Naive thymus-derived CD4-positive, alpha-beta T cell (primary cell): ENCODE measurements at regions not wholly inside any gene's neighbourhood (a gene's known extent, or its start where the extent isn't known, plus 50 kb on each side); places are given as distances from the start of the nearest gene placed in this dataset.

Experiments
- ATAC-seq: fragments of 150-1000 bp; cut with Tn5 transposase; 2 replicates; pipeline ENCODE4 v1.10.0; 2021; ENCODE audit warnings: mild to moderate bottlenecking, moderate library complexity
- CTCF ChIA-PET: fragments of 350-600 bp; sonication (Branson Sonifier 250); formaldehyde crosslinking; loops from one replicate; lab custom pipeline; 2021; ENCODE audit warnings: antibody characterized with exemption; lab: Charles Lee
- POLR2A ChIA-PET: fragments of 350-600 bp; sonication (Branson Sonifier 250); formaldehyde crosslinking; loops from one replicate; lab custom pipeline; 2021; ENCODE audit warnings: antibody characterized with exemption, inconsistent platforms; lab: Charles Lee
- DNase-seq, 9 donors: peaks; one replicate each; pipeline versions ENCODE4 v3.0.0 to v3.0.0-alpha.2; 2020 to 2022; ENCODE audit warnings: mixed read lengths in 1 of 9
- H3K27ac ChIP-seq: one replicate; pipeline ENCODE4 v1.7.0; 2013; ENCODE audit warnings: mild to moderate bottlenecking, low read depth, low read length, moderate library complexity
- H3K27me3 ChIP-seq, 2 donors: one replicate each; pipeline ENCODE4 v1.7.0; 2013; ENCODE audit warnings: low read length in 2 of 2, mild to moderate bottlenecking in 2 of 2, moderate library complexity in 2 of 2; ENCODE audit not compliant: control insufficient read depth in 2 of 2, insufficient read depth in 2 of 2
- H3K36me3 ChIP-seq, 3 experiments: 1 replicate in 2 of 3; 2 replicates in 1 of 3; pipeline ENCODE4 v1.7.0; 2013; ENCODE audit warnings: low read length in 3 of 3, mild to moderate bottlenecking in 3 of 3, moderate library complexity in 1 of 3; ENCODE audit not compliant: insufficient read depth in 3 of 3, control insufficient read depth in 2 of 3
- H3K4me1 ChIP-seq, 2 donors: one replicate each; pipeline ENCODE4 v1.7.0; 2013; ENCODE audit warnings: low read length in 2 of 2, mild to moderate bottlenecking in 2 of 2, moderate library complexity in 1 of 2; ENCODE audit not compliant: control insufficient read depth in 2 of 2, insufficient read depth in 2 of 2
- H3K4me3 ChIP-seq: 2 replicates; pipeline ENCODE4 v1.7.0; 2013; ENCODE audit warnings: mild to moderate bottlenecking, low read length
- H3K9me3 ChIP-seq, 3 experiments: 1 replicate in 2 of 3; 2 replicates in 1 of 3; pipeline ENCODE4 v1.7.0; 2013; ENCODE audit warnings: low read length in 3 of 3; ENCODE audit not compliant: control insufficient read depth in 2 of 3
- H3K27ac Mint-ChIP-seq, 9 donors: one replicate each; pipeline ENCODE4 v1.8.0; 2020 to 2022; ENCODE audit warnings: mixed read lengths in 9 of 9, mild to moderate bottlenecking in 8 of 9, moderate library complexity in 5 of 9, inconsistent platforms in 2 of 9
- H3K27me3 Mint-ChIP-seq, 5 donors: one replicate each; pipeline ENCODE4 v1.8.0; 2021 to 2022; ENCODE audit warnings: mixed read lengths in 5 of 5, mild to moderate bottlenecking in 1 of 5
- H3K36me3 Mint-ChIP-seq, 5 donors: one replicate each; pipeline ENCODE4 v1.8.0; 2020 to 2022; ENCODE audit warnings: mixed read lengths in 5 of 5, mild to moderate bottlenecking in 3 of 5, inconsistent platforms in 1 of 5
- H3K4me1 Mint-ChIP-seq, 7 donors: one replicate each; pipeline ENCODE4 v1.8.0; 2020 to 2022; ENCODE audit warnings: mixed read lengths in 7 of 7, mild to moderate bottlenecking in 3 of 7, inconsistent platforms in 1 of 7
- H3K4me3 Mint-ChIP-seq, 10 donors: one replicate each; pipeline ENCODE4 v1.8.0; 2020 to 2022; ENCODE audit warnings: mild to moderate bottlenecking in 10 of 10, mixed read lengths in 10 of 10, moderate library complexity in 6 of 10, inconsistent platforms in 2 of 10
- H3K9me3 Mint-ChIP-seq, 11 donors: one replicate each; pipeline ENCODE4 v1.8.0; 2020 to 2022; ENCODE audit warnings: mixed read lengths in 11 of 11, mild to moderate bottlenecking in 4 of 11, inconsistent platforms in 1 of 11, moderate library complexity in 1 of 11
- intact Hi-C, 2 donors: fragments of 100-400 bp; cut with micrococcal nuclease; formaldehyde crosslinking; loops; one replicate each; pipeline ENCODE4 v1.15.1; 2023

DNA sequence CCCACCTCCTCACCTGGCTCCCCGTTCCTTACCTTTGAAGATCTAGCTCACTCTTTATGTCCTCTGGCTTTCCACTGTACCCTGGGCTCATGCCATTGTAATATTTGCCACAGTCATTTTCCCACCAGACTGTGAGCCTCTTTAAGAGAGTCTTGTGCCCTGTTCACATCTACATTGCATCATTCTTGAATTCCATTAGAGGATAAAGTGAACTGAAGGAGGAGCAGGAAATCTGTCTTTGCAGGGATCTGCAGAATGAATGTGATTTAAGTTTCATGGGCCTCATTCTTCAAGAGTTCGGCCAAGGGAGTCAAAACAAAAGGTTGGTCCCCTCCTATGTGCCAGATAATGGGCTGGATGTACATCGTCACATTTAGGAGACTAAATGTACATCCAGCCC is 272.6 kb upstream of the CITED2 start:
- Histone ChIP-seq H3K27me3 (no peaks in the 10 kb centered on the region), H3K9me3 (no peaks in the 10 kb centered on the region), H3K4me1 (no peaks in the 10 kb centered on the region), H3K36me3 (no peaks in the 10 kb centered on the region), H3K4me3 (no peak overlapping the region), H3K27ac (no peak overlapping the region)
- Mint-ChIP-seq H3K4me1 (no peaks in the 10 kb centered on the region), H3K36me3 (peaks cover 0 to 3% (median 0%) of the 10 kb centered on the region in 5 donors), H3K4me3 (no peak overlapping the region), H3K9me3 (peaks cover 0 to 3% (median 0%) of the 10 kb centered on the region in 11 donors), H3K27me3 (peaks cover 5 to 20% (median 12%) of the 10 kb centered on the region in 5 donors), H3K27ac (no peak overlapping the region)
- POLR2A ChIA-PET, result no interaction called here
- intact Hi-C loops, result no loop called here
- CTCF ChIA-PET, result no interaction called here
- ATAC-seq (no peak), DNase-seq (no peak)

DNA sequence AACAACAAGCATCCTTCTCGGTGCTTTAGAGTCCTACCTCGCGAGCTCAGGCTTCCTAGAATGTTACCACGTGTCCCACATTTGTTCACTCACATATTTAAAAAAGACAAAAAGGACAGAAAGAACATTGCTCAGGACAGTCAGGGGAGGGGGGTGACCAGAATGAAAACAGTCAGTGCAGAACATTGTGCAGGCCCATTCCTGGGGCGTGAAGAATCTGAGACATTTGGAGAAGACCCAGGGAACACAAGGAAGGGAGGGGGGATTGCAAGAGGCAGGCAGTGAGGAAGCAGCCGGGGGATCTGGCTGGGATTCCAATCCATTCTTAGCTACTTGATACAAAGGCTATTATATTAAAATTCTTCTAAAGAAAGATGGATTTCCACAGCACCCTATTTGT is 270.4 kb upstream of the CITED2 start:
- H3K27me3 Mint-ChIP-seq, result peaks cover 12 to 21% (median 14%) of the 10 kb centered on the region in 5 donors
- H3K4me1 Mint-ChIP-seq, result peaks cover 0 to 11% (median 6%) of the 10 kb centered on the region in 7 donors
- no peak overlapping the region for H3K27ac Mint-ChIP-seq
- intact Hi-C loops, result no loop called here
- ChIA-PET CTCF (no interaction called here), POLR2A (no interaction called here)
- no peak for DNase-seq
- peaks cover 0 to 3% (median 0%) of the 10 kb centered on the region in 5 donors for H3K36me3 Mint-ChIP-seq
- no peak overlapping the region for H3K27ac ChIP-seq
- no peaks in the 10 kb centered on the region for H3K27me3 ChIP-seq
- H3K9me3 ChIP-seq, result no peaks in the 10 kb centered on the region
- no peak overlapping the region for H3K4me3 ChIP-seq
- H3K4me3 Mint-ChIP-seq, result no peak overlapping the region
- H3K9me3 Mint-ChIP-seq, result peaks cover 0 to 3% (median 0%) of the 10 kb centered on the region in 11 donors
- no peaks in the 10 kb centered on the region for H3K36me3 ChIP-seq
- no peak for ATAC-seq
- no peaks in the 10 kb centered on the region for H3K4me1 ChIP-seq

DNA sequence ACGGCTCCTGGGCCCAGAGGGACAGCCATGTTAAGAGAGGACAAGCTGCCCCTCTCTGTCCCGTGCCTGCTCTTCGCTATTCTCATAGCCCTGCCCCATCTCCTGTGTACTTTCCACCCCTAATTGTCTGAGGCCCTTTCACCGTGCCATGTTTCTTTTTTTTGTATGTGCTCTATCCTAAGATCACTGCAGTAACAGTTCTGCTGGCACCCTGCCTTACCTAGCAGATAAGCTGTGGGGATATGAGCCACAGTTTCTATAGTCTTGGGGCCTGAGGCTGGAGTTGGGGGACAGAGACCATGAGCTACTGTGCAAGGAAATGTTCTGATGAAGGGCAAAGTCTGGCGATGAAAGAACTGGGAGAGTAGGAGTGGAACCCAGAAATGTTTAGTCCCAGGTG is 269.5 kb upstream of the CITED2 start:
- CTCF ChIA-PET, result no interaction called here
- Mint-ChIP-seq H3K36me3 (peaks cover 0 to 3% (median 0%) of the 10 kb centered on the region in 5 donors), H3K4me3 (no peak overlapping the region), H3K4me1 (peaks cover 0 to 11% (median 6%) of the 10 kb centered on the region in 7 donors), H3K27me3 (peaks cover 10 to 20% (median 16%) of the 10 kb centered on the region in 5 donors), H3K27ac (no peak overlapping the region), H3K9me3 (peaks cover 0 to 3% (median 0%) of the 10 kb centered on the region in 11 donors)
- no peaks in the 10 kb centered on the region for H3K27me3 ChIP-seq
- H3K9me3 ChIP-seq, result no peaks in the 10 kb centered on the region
- H3K27ac ChIP-seq, result no peak overlapping the region
- DNase-seq (no peak), ATAC-seq (no peak)
- intact Hi-C loops, result no loop called here
- no peaks in the 10 kb centered on the region for H3K4me1 ChIP-seq
- H3K36me3 ChIP-seq, result no peaks in the 10 kb centered on the region
- no peak overlapping the region for H3K4me3 ChIP-seq
- POLR2A ChIA-PET, result no interaction called here

DNA sequence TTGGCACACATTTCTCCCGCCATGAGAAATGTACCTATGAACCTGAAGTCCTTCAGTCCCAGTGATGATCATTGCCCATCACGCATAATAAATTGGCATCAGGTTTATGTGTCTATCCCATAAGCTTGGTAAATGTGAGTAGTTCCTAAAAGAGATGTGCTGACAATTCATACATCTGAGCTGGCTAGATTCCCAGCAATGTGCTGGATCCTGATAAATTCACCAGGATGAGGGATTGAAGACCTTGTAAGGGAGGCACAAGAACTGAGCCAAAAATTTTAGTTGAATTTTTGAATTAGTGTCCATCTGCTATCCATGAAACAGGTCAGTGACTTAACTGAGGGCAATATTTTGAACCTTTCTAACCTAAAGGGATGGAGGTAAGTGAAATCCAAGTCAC is 267.9 kb upstream of the CITED2 start:
- DNase-seq (no peak), ATAC-seq (no peak)
- intact Hi-C loops, result no loop called here
- H3K9me3 Mint-ChIP-seq, result peaks cover 0 to 3% (median 0%) of the 10 kb centered on the region in 11 donors
- ChIA-PET POLR2A (no interaction called here), CTCF (no interaction called here)
- no peaks in the 10 kb centered on the region for H3K4me1 ChIP-seq
- H3K4me3 ChIP-seq, result no peak overlapping the region
- H3K27ac Mint-ChIP-seq, result no peak overlapping the region
- no peaks in the 10 kb centered on the region for H3K27me3 ChIP-seq
- H3K36me3 ChIP-seq, result no peaks in the 10 kb centered on the region
- peaks cover 15 to 25% (median 20%) of the 10 kb centered on the region in 5 donors for H3K27me3 Mint-ChIP-seq
- no peak overlapping the region for H3K4me3 Mint-ChIP-seq
- H3K36me3 Mint-ChIP-seq, result peaks cover 0 to 3% (median 0%) of the 10 kb centered on the region in 5 donors
- H3K4me1 Mint-ChIP-seq, result peaks cover 0 to 11% (median 6%) of the 10 kb centered on the region in 7 donors
- H3K27ac ChIP-seq, result no peak overlapping the region
- no peaks in the 10 kb centered on the region for H3K9me3 ChIP-seq

DNA sequence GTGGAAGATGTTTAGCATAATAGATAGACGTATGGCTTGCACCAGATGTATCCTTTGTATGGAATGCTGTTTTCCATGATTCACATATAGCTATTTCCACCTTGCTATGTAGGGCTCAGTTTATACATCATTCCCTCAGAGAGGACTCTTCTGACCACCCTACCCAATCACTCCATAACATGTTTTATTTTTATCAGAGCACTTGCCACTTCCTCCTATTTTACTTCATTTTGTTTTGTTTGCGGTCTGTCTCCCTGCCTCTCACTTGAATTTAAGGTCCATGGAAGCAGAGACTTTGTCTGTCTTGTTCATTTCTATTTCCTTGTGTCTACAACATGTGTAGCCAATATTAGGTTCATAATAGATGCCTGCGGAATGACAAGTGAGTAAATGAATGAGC is 266.9 kb upstream of the CITED2 start:
- Mint-ChIP-seq H3K9me3 (peaks cover 0 to 1% (median 0%) of the 10 kb centered on the region in 11 donors), H3K4me1 (peaks cover 0 to 11% (median 6%) of the 10 kb centered on the region in 7 donors), H3K4me3 (no peak overlapping the region), H3K36me3 (peaks cover 0 to 2% (median 0%) of the 10 kb centered on the region in 5 donors), H3K27me3 (peaks cover 15 to 34% (median 20%) of the 10 kb centered on the region in 5 donors), H3K27ac (no peak overlapping the region)
- intact Hi-C loops, result no loop called here
- Histone ChIP-seq H3K4me1 (no peaks in the 10 kb centered on the region), H3K27me3 (no peaks in the 10 kb centered on the region), H3K27ac (no peak overlapping the region), H3K4me3 (no peak overlapping the region), H3K36me3 (no peaks in the 10 kb centered on the region), H3K9me3 (no peaks in the 10 kb centered on the region)
- DNase-seq (no peak), ATAC-seq (no peak)
- ChIA-PET CTCF (no interaction called here), POLR2A (no interaction called here)

DNA sequence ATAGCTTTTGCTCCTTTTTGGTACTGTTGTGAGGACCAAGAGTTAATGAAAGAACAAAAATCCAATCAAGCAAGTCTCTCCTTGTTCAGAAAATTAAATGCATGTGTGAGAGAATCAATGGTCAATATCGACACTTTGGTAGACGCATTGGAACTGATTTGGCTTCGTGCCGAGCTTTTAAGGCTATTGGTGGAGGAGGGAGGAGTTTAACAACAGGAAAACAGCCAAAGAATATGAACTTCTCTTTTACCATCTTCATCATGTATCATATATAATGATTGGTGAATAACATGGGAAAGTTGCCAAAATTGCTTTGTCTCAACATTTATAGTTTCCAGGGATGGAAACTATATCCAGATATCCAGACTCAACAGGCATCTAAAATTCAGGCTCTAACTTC is 266.5 kb upstream of the CITED2 start:
- ChIA-PET POLR2A (no interaction called here), CTCF (no interaction called here)
- intact Hi-C loops, result no loop called here
- no peak for ATAC-seq
- H3K36me3 ChIP-seq, result no peaks in the 10 kb centered on the region
- H3K9me3 ChIP-seq, result no peaks in the 10 kb centered on the region
- Mint-ChIP-seq H3K4me1 (peaks cover 0 to 11% (median 6%) of the 10 kb centered on the region in 7 donors), H3K36me3 (peaks cover 0 to 3% (median 0%) of the 10 kb centered on the region in 5 donors), H3K27ac (no peak overlapping the region), H3K27me3 (peaks cover 16 to 38% (median 20%) of the 10 kb centered on the region in 5 donors), H3K4me3 (no peak overlapping the region), H3K9me3 (peaks cover 0 to 1% (median 0%) of the 10 kb centered on the region in 11 donors)
- H3K27me3 ChIP-seq, result no peaks in the 10 kb centered on the region
- no peak for DNase-seq
- H3K27ac ChIP-seq, result no peak overlapping the region
- no peaks in the 10 kb centered on the region for H3K4me1 ChIP-seq
- H3K4me3 ChIP-seq, result no peak overlapping the region

DNA sequence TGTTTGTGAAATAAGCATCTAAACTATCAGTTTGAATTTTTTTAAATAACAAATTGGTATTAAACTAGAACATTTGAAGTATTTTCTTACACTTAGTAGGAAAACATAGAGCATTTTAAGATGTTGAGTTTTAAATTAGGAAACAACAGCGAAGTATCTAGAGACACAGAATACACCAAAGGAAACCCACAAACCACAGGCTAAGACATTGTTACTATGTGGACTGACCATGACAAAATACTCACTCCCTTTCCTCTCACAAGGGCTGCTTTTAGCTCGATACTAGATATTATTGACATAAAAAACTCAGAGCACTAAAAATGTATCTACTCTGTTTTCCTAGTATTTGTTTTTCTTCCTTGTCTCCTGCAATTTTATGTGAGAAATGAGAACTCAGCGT is 266.0 kb upstream of the CITED2 start:
- Mint-ChIP-seq H3K36me3 (peaks cover 0 to 3% (median 0%) of the 10 kb centered on the region in 5 donors), H3K9me3 (peaks cover 0 to 1% (median 0%) of the 10 kb centered on the region in 11 donors), H3K4me3 (no peak overlapping the region), H3K27me3 (peaks cover 18 to 43% (median 23%) of the 10 kb centered on the region in 5 donors), H3K4me1 (peaks cover 0 to 11% (median 6%) of the 10 kb centered on the region in 7 donors), H3K27ac (no peak overlapping the region)
- ChIA-PET POLR2A (no interaction called here), CTCF (no interaction called here)
- ATAC-seq, result peak; percentile 68
- Histone ChIP-seq H3K36me3 (no peaks in the 10 kb centered on the region), H3K27me3 (no peaks in the 10 kb centered on the region), H3K9me3 (no peaks in the 10 kb centered on the region), H3K27ac (no peak overlapping the region), H3K4me3 (no peak overlapping the region), H3K4me1 (no peaks in the 10 kb centered on the region)
- no peak for DNase-seq
- intact Hi-C loops, result no loop called here
